NCI-H510A (cell line): ENCODE measurements at regions not wholly inside any gene's neighbourhood (a gene's known extent, or its start where the extent isn't known, plus 50 kb on each side); places are given as distances from the start of the nearest gene placed in this dataset.
"Not testable (repeated sequence)": the region's sequence is repeated elsewhere in the genome, so short reads cannot be mapped to it uniquely, and the experiment has no call there.

Experiments used
- DNase-seq: peaks from one replicate; lab custom pipeline; 2025; lab: John Stamatoyannopoulos, UW

DNA sequence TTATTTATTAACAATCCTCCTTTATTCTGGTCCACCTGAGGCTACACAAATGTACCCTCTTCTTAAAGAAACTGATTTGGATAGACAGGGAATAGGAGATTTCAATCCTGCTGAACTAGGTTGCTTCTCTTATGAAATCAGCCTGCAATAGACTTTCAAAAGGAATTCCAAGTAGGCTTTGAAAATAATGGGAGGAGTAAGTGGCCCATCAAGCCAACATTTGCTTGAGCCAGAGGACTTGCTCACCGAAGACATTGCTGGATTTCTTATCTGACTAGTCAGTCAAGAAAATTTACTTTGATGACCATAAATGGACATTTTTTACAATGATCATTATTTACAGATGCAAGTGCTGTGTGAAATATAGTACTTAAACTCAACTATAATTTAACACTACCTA lies 82.8 kb upstream of the RASSF8 start:
- DNase-seq, result no peak

DNA sequence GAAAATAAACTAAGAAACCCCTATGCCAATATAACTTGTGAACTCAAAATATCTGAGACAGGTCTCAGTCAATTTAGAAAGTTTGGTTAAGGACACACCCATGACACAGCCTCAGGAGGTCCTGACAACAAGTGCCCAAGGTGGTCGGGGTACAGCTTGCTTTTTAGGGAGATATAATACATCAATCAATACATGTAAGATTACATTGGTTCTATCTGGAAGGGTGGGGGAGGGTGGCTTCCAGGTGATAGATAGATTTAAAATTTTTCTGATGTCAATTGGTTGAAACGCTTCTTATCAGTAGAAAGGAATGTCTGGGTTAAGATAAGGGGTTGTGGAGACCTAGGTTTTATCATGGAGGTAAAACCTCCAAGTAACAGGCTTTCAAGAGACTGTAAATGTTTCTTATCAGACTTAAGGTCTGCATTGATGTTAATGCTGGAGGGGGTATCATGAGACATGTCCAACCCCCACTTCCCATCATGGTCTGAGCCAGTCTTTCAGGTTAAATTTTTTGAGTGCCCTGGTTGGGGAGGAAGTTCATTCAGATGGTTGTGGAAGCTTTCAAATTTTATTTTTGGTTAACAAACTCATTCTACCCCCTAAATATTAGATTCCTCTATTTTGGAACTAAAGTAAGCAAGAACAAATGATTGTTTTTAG lies 82.0 kb upstream of the RASSF8 start:
- no peak for DNase-seq

DNA sequence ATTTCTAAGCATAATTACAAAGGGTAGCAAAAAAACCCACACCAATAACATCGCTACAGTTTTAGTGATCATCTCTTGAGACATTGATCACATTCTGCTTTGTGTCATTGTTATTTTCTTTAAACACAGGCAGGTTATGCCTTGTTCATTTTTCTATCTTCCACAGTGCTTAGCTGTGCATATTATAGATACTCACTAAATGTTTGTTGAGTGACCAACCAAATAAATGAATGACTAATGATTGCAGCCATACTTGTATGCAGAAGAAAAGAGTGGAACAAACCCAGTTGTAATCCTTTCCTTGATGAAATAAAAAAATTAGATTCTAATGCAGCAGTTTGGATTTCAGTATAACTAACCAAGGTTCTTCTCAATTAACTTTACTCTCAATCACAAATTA lies 81.0 kb upstream of the RASSF8 start:
- DNase-seq, result no peak

DNA sequence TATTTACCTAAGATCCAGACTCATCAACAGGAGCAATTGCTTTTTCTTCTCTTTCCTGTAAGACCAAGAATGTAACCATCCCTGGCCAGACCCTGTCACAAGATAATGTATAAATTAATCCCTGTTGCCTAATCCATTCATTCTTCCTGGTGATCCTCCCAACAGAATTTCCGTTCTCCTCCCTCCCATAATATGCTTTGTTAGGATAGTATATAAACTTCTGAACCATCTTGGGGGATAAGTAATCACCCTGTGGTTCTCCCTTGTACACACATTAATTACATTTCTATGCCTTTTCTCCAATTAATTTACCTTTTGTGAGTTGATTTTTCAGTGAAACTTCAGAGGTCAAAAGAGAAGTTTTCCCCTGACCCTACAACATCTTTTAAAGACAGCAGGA lies 76.2 kb upstream of the RASSF8 start:
- no peak for DNase-seq

DNA sequence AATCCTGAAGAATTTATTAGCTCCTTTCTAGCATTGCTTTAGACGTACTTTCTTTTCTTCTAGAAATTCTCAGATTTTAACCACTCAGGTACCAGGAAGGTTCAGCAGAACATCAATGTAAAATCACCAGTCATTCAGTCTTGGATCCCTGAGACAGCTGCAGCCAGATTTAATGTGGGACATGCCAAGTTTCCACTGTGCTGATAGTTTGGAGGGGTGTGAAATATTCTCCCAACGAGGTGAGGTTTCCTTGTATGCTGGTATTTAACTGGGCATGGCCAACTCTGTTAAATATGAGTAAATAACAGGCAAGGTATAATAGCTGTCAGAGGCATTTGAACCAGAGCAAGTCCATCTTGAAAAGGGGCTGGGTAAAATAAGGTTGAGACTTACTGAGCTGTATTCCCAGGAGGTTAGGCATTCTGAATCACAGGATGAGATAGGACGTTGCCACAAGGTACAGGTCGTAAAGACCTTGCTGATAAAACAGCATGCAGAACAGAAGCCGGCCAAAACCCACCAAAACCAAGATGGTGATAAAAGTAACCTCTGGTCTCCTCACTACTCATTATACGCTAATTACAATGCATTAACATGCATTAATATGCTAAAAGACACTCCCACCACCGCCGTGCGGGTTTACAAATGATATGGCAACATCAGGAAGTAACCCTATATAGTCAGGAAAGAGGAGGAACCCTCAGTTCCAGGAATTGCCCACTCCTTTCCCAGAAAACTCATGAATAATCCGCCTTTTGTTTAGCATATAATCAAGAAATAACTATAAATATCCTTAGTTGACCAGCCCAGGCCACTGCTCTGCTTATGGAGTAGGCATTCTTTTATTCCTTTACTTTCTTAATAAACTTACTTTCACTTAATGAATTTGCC lies 75.2 kb upstream of the RASSF8 start:
- no peak for DNase-seq

DNA sequence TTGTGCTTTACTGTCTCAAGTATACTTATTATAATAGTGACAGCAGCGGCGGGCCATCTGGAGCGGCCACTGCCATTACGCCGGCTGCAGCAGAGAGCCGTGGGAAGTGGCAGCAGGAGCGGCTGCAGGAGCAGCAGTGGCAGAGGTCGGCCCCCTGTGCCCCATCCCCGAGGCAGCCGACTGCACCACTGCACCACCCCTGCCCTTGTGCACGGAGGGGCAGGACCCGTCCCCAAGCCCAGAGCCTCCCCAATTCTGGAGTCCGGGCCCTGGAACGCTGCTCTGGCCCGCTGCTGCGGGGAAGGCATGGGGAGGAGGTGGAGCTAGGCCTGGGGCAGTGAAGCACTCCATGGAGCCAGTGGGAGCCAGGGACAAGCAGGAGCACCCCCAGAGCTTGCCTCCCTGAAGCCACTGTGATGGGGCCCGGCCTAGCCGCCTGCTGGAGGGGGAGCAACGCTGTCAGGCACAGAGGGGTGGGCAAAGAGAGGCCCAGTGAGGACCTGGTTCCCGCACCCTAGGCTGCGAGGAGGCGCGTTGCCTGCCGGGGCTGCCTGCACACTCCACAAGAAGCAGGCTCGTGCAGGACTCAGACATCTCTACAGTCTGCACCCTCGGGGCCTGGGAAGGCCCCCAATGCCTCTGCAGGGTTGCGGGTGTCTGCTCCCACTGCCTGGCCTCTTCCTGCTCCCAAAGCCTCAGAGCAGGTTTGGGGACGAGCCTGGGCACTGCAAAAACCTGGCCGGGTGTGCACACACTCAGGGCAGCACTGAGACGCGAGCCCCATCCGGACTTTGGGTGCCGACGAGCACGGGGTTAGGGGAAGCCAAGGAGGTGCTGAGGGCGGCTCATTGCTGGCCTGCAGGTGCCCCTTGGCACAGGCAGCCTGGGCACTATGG lies 74.2 kb upstream of the RASSF8 start:
- no peak for DNase-seq

DNA sequence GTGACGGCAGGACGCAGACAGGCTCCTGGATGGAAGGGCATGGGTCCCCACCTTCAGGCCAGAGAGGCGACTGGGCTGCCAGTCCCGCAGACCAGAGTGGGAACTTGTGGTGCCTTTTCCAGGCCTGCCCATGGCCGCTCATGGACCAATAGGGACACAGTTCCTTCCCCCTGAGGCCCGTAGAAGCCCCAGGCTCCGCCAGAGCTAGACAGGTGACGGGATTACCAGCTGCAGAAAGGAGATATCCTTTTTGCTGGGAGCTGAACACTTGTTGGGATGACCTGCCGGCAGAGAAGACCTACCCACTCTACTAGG lies 73.6 kb upstream of the RASSF8 start:
- no peak for DNase-seq

DNA sequence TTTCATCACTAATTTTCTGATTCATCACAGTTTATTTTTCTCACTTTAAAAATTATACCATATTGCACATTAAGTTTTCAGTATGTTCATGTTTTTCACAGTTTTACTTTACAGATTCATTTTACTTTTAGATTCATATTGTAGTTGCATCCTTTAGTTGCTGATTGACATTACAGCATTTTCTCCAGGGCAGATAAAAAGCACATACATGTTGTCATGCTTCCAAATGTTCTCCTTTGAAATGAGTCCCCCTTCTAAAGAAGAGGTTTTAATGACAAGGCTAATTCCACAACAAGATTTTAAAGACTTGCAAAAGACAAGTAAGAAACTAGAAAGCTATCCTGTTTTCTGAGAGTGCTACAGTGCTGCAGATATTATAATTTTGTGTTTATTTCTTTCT lies 72.1 kb upstream of the RASSF8 start:
- no peak for DNase-seq

DNA sequence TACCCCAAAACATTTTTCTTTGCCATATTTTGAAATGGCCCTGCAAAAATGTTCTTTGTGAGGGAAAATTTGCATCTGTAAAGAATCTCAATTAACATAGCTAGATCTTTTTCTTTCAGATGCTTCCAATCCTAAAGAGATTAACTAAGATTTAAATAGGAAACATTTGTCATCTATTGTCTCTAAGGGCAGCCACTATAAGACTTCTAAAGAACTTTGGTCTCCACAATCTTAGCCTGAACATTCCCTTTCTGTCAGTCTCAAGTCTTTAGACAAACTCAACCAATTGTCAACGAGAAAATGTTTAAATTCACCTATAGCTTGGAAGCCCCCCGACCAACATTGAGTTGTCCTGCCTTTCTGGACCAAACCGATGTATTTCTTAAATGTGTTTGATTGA lies 71.1 kb upstream of the RASSF8 start:
- no peak for DNase-seq

DNA sequence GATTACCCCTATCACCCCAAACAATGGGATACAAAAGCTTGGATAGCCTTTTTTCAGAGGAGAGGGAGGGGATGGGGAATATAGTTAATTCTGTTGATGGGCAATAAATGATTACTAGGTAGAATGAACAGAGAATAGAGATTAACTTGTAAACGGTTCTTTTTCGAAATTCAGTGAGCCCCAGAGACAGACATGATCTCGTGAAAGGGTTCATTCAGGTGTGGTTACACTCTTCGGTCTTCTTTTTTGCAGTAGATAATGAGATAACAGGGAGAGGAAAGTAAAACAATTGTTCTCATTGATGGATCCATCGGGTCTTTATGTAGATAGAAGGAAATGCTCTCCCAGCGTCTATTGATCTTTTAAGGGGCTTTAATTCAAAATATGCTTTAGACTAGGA lies 69.3 kb upstream of the RASSF8 start:
- DNase-seq, result no peak

DNA sequence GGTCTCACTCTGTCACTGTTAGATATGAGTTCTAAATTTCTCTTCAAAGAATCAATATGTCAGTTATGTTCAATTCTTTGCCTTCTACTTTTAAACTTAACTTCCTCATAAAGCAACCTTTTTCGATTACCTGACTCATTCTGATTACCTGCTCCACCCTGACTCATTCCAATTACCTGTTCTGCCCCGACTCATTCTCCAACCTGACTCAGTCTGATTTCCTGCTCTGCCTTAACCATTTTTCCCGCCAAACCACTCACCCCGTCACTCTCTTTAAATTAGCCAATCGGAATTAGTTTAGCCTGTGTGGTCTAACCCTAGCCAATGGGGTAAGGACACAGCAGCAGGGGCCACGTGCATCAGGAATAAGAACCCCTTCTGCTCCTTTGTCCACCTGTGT lies 67.4 kb upstream of the RASSF8 start:
- not testable (repeated sequence) for DNase-seq

DNA sequence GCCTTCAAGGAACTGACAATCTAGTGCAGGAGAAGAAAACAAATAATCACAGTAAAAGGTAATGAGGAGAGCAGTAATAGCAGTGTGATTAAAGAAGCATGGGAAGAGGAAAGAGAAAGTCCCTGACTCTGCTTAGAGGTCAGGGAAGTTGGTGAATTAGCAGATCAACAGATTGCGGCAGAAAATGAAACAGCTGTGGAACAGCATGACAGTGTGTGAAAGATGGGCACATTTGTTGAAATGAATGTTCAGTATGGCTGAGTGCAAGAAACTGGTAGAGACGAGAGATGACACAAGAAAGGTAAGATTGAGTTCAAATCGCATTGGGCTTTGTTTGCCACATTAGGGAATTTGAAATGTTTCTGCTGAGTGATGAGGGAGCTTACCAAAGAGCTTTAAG lies 63.7 kb upstream of the RASSF8 start:
- no peak for DNase-seq

DNA sequence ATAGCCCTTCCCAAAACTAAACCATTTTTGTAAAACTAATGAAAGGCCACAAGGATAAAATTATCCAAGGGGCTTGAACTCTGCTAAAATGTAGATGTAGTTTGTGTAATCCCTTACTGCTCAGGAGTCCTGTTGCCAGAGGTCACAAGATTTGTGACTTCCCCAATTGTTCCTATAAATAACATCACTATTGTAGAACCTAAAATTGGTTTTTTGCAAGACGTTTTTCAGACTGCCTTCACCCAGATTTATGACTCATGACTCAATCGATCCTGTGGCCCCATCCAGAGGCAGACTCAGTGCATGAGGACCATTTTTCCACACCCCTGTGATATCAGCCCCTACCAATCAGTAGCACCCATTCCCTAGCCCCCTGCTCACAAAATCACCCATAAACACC lies 61.5 kb upstream of the RASSF8 start:
- DNase-seq, result no peak

DNA sequence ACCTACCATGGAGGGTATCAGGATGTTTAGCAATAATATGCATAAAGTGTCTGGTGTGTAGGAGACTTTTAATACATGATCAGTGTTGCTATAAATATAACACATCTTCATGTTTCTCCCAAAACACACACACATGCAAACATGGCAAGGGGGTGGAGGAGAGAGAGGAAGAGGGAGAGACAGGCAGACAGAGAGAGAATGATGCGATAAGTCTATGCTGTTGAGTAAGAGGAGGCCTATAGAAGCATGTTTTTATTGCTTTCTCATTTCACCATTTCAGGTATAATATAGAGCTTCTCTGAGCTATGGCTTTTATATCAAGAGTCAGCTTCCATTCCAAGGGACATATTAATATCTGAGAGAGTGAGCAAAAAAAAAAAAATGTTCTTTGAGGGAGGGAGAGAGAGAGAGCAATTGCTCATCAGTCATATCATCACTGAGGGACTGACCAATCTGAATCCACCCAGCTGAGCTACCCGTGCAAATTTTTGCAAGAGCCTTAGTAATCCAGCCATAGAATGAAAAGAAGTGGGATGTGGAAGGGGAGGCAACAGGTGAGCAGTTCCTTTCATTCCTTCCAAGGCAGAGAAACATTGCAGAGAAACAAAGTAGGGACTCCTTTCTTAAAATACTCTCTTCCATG lies 54.8 kb upstream of the RASSF8 start:
- no peak for DNase-seq

DNA sequence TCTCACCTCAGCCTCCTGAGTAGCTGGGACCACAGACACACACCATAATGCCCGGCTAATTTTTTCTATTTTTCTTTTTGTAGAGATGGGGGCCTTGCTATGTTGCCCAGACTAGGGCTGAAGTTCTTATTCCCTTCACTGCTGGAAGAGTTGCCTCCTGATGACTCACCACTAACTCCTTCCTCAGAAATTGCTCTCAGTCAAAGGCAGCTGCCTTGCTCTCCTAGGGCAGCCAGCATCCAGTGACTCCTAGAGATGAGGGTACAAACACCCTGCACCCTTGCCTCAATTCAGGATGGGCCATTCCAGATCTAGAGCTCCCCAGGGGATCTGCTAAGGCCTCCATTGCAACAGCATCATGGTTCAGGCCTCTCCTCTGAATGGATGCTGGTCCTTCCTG lies 54.0 kb upstream of the RASSF8 start:
- DNase-seq, result no peak

DNA sequence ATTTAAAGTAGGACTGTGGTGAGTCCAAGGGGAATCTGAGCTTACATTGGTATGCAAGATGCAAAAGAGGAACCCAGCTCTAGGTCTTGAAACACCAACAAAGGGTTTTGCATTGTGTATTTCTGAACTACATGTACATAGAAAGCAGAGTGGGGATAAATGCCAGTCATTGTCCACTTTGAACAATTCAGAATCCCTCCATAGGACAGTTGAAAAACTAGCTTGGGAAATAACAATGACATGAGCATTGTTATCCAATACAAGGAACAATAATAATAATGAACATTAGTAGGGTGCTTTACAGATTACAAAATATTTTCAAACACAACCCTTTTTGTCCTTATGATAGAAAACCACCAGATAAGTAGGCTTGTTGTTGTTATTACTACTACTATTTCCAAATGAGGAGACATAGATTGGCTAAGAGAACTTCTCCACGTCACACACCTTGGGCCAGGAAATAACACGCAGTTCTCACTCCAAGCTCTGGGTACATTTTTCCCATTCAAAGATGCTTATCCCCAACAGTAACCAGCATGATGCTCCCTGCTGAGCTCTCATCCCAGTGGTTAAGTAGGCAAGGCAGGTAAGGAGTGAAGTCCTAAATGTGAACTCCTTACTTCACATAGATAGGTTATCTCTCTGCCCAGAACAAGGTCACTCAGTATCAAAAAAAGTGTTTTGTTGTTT lies 51.7 kb upstream of the RASSF8 start:
- no peak for DNase-seq
